ENCODE measurements at regions not wholly inside any gene's neighbourhood (a gene's known extent, or its start where the extent isn't known, plus 50 kb on each side); places are given as distances from the start of the nearest gene placed in this dataset.
"Not testable (repeated sequence)": the region's sequence is repeated elsewhere in the genome, so short reads cannot be mapped to it uniquely, and the experiment has no call there.

DNA sequence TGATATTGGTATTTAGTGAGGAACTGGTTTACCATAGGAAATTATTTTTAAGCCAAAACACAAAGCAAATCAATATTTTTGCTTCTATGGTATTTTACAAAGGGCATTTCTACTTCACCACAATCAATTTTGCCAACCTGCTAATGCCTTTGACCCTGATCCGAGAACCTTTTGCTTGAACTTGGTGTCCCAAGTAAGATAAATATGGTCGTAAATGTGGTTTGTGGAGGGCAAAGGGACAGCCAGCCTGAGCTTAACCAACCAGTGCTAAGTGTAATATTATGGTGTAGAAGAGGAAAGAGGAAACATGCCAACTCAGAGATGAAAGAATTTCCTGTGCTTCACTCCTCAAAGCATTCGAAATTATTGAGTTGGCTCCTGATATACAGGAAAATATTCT is 148.4 kb downstream of the C3orf38 start:
- CTCF ChIA-PET, result no interaction called here
- POLR2A ChIA-PET, result no interaction called here
- no peak for TF ChIP-seq FOXM1 (IDR thresholded peaks at IDR 0.05; ENCODE audit: borderline replicate concordance)
- no peak for TF ChIP-seq FOXA1 (IDR thresholded peaks at IDR 0.05)
- no peak for TF ChIP-seq TARDBP (IDR thresholded peaks at IDR 0.05)
- no peak for DNase-seq (ENCODE audit: extremely low spot score)

DNA sequence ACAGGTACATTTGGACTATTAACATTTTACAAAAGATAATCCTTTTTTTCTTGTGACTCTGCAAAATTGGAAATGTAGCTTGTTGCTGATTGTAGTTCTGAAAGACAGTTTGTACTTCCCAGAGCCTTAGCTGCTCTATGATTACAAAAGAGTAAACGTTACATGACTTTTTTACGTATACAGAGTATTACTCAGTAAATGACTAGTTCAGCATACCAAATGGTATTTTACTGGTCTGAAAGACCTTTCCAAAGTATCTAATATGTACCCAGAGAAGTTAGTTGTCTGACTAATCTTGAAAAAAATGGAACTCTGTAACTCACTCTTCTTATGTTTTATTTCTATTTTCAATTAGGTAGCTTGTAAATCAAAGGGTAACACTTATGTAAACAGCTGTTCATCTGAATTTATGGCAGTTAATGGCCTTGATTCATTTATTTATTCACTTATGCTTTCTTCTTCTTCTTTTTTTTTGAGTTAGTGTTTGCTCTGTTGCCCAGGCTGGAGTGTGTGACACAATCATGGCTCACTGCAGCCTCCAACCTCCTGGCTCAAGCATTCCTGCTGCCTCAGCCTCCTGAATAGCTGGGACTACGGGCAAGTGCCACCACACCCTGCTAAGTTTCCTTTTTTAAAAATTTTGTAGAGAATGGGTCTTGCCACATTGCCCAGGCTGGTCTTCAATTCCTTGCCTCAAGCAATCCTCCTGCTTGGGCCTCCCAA is 151.7 kb downstream of the C3orf38 start:
- DNase-seq (ENCODE audit: extremely low spot score), result no peak
- CTCF ChIA-PET, result no interaction called here
- POLR2A ChIA-PET, result no interaction called here
- TF ChIP-seq FOXM1 (IDR thresholded peaks at IDR 0.05; ENCODE audit: borderline replicate concordance), result no peak
- TF ChIP-seq ARNT (IDR thresholded peaks at IDR 0.05), result no peak

DNA sequence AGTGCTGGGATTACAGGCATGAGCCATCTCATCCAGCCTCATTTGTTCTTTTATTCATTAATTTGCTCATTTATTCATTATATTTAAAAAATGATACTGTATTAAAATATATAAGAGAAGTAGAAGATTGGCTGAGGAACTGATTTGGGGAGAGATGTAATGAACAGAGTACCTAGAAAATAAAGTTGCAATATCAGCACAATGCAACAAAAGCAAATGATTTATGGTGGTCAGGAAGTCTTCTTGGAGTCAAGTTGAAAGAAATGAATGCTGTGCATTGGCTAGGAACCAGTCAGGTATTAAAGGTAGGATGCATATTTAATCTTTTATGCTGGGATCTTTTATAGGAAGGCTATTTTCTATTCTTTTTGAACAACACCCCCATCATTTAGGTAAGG is 152.2 kb downstream of the C3orf38 start:
- no peak for DNase-seq (ENCODE audit: extremely low spot score)
- POLR2A ChIA-PET, result no interaction called here
- TF ChIP-seq LEF1 (IDR thresholded peaks at IDR 0.05; ENCODE audit: borderline replicate concordance) (no peak), L3MBTL2 (conservative IDR thresholded peaks at IDR 0.05) (no peak), HDGF (IDR thresholded peaks at IDR 0.05; ENCODE audit: borderline replicate concordance) (no peak), FOXA1 (IDR thresholded peaks at IDR 0.05) (no peak), TARDBP (IDR thresholded peaks at IDR 0.05) (no peak), SUZ12 (IDR thresholded peaks at IDR 0.05) (no peak), ARNT (IDR thresholded peaks at IDR 0.05) (no peak), CTBP1 (IDR thresholded peaks at IDR 0.05; ENCODE audit: borderline replicate concordance) (no peak), FOXK2 (IDR thresholded peaks at IDR 0.05) (no peak), SP1 (IDR thresholded peaks at IDR 0.05) (no peak), ELF4 (IDR thresholded peaks at IDR 0.05) (no peak), NFRKB (IDR thresholded peaks at IDR 0.05) (no peak), BHLHE40 (IDR thresholded peaks at IDR 0.05; ENCODE audit: borderline replicate concordance) (no peak), FOXM1 (IDR thresholded peaks at IDR 0.05; ENCODE audit: borderline replicate concordance) (no peak), ZNF384 (IDR thresholded peaks at IDR 0.05) (no peak)
- TF ChIP-seq, protein P1, sequence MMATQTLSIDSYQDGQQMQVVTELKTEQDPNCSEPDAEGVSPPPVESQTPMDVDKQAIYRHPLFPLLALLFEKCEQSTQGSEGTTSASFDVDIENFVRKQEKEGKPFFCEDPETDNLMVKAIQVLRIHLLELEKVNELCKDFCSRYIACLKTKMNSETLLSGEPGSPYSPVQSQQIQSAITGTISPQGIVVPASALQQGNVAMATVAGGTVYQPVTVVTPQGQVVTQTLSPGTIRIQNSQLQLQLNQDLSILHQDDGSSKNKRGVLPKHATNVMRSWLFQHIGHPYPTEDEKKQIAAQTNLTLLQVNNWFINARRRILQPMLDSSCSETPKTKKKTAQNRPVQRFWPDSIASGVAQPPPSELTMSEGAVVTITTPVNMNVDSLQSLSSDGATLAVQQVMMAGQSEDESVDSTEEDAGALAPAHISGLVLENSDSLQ (IDR thresholded peaks at IDR 0.05), result no peak
- CTCF ChIA-PET, result no interaction called here

DNA sequence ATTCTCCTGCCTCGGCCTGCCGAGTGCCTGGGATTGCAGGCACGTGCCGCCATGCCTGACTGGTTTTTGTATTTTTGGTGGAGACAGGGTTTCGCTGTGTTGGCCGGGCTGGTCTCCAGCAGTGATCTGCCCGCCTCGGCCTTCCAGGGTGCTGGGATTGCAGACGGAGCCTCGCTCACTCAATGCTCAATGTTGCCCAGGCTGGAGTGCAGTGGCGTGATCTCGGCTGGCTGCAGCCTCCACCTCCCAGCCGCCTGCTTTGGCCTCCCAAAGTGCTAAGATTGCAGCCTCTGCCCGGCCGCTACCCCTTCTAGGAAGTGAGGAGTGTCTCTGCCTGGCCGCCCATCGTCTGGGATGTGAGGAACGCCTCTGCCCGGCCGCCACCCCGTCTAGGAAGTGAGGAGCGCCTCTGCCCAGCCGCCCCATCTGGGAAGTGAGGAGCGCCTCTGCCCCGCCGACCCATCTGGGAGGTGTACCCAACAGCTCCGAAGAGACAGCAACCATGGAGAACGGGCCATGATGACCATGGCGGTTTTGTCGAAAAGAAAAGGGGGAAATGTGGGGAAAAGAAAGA is 153.7 kb downstream of the C3orf38 start:
- CTCF ChIA-PET; DNase-seq (ENCODE audit: extremely low spot score); POLR2A ChIA-PET: not testable (repeated sequence)

DNA sequence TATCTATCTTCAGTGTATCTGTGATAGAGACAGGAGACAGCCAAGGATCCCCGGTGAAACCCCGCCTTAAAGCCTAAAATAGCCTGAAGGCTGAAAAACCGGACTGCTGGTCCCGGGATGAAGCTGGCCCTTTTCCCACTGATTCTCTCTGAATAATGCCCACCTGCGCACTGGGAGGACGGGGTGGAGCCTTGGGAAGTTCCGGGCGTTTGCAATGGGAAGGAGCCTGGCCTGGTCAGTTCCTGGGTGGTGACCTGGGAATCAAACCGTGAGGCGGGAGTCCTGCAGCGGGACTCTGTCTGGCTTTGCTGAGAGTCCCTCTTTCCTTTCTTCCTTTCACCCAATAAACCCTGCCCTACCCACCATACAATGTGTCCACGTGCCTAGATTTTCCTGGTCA is 157.9 kb downstream of the C3orf38 start:
- CTCF ChIA-PET, result no interaction called here
- DNase-seq (ENCODE audit: extremely low spot score), result no peak
- no peak for TF ChIP-seq ZNF384 (IDR thresholded peaks at IDR 0.05)
- no peak for TF ChIP-seq TARDBP (IDR thresholded peaks at IDR 0.05)
- POLR2A ChIA-PET, result no interaction called here

DNA sequence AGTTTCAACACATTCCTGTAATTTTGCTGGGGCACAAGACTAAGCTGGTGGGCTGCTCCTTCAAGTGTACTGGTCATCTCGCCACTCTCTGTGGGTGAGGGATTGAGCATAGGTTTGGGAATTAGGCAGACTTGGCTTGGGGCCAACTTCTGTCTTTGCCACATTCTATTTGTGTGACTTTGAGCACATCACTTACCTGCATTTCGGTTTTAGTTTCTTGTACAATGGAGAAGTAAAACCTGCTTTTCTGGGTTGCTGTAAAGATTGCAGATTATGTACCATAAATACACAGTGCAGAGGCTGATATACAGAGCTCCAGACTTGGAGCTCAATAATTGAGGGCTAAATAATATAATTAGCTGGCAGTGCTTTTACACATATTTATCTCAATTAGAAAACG is 162.1 kb downstream of the C3orf38 start:
- CTCF ChIA-PET, result no interaction called here
- TF ChIP-seq FOXA1 (IDR thresholded peaks at IDR 0.05) (no peak), ELF4 (IDR thresholded peaks at IDR 0.05) (no peak), BHLHE40 (IDR thresholded peaks at IDR 0.05; ENCODE audit: borderline replicate concordance) (no peak), FOXM1 (IDR thresholded peaks at IDR 0.05; ENCODE audit: borderline replicate concordance) (no peak), FOXK2 (IDR thresholded peaks at IDR 0.05) (no peak), NFRKB (IDR thresholded peaks at IDR 0.05) (no peak), LEF1 (IDR thresholded peaks at IDR 0.05; ENCODE audit: borderline replicate concordance) (no peak), HDGF (IDR thresholded peaks at IDR 0.05; ENCODE audit: borderline replicate concordance) (no peak), ZNF384 (IDR thresholded peaks at IDR 0.05) (no peak), L3MBTL2 (conservative IDR thresholded peaks at IDR 0.05) (no peak), ARNT (IDR thresholded peaks at IDR 0.05) (no peak), SP1 (IDR thresholded peaks at IDR 0.05) (no peak), SUZ12 (IDR thresholded peaks at IDR 0.05) (no peak)
- TF ChIP-seq, protein P1 (IDR thresholded peaks at IDR 0.05), result no peak
- no peak for DNase-seq (ENCODE audit: extremely low spot score)
- POLR2A ChIA-PET, result no interaction called here

DNA sequence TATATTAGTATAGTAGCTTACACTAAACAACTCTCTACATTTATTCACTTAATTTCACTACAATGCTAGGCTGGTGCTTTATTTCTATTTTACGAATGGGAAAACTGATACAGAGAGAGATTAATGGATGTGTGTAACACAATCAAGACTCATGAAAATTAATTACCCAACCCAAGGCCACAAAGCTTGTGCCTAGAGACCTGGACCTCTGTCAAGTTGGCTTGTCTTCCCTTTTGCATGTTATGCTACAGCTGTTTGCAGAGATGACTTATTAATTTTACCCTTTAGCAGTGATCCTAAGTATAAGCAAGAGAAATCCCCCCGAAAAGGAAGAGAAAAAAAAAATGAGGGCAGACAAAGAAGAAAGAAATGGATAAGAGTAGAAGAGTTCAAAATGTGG is 162.5 kb downstream of the C3orf38 start:
- TF ChIP-seq SP1 (IDR thresholded peaks at IDR 0.05) (no peak), FOXK2 (IDR thresholded peaks at IDR 0.05) (no peak), L3MBTL2 (conservative IDR thresholded peaks at IDR 0.05) (no peak), FOXA1 (IDR thresholded peaks at IDR 0.05) (no peak), FOXM1 (IDR thresholded peaks at IDR 0.05; ENCODE audit: borderline replicate concordance) (no peak), BHLHE40 (IDR thresholded peaks at IDR 0.05; ENCODE audit: borderline replicate concordance) (no peak), TARDBP (IDR thresholded peaks at IDR 0.05) (no peak), NFRKB (IDR thresholded peaks at IDR 0.05) (no peak), SUZ12 (IDR thresholded peaks at IDR 0.05) (no peak), CTBP1 (IDR thresholded peaks at IDR 0.05; ENCODE audit: borderline replicate concordance) (no peak), ARNT (IDR thresholded peaks at IDR 0.05) (no peak), ZNF384 (IDR thresholded peaks at IDR 0.05) (no peak), ELF4 (IDR thresholded peaks at IDR 0.05) (no peak), HDGF (IDR thresholded peaks at IDR 0.05; ENCODE audit: borderline replicate concordance) (no peak), LEF1 (IDR thresholded peaks at IDR 0.05; ENCODE audit: borderline replicate concordance) (no peak)
- ChIA-PET CTCF (no interaction called here), POLR2A (no interaction called here)
- no peak for DNase-seq (ENCODE audit: extremely low spot score)

Data from HEK293T (cell line).